SK-N-SH (cell line): ENCODE measurements at regions not wholly inside any gene's neighbourhood (a gene's known extent, or its start where the extent isn't known, plus 50 kb on each side); places are given as distances from the start of the nearest gene placed in this dataset.

Source experiments
- CTCF ChIP-seq: fragments of 200-600 bp; sonication (generic); IDR thresholded peaks from 2 replicates; pipeline ENCODE4 v1.6.1; 2017; ENCODE audit warnings: antibody characterized with exemption, mild to moderate bottlenecking, moderate library complexity
- EZH2phosphoT487 ChIP-seq: fragments of 200-600 bp; sonication (generic); IDR thresholded peaks from 2 replicates; pipeline ENCODE4 v1.6.1; 2017; ENCODE audit warnings: low read depth, mixed run types, mild to moderate bottlenecking, antibody characterized with exemption, moderate library complexity, borderline replicate concordance
- POLR2AphosphoS5 ChIP-seq: IDR thresholded peaks from 2 replicates; pipeline ENCODE4 v1.6.1; 2012; ENCODE audit warnings: low read depth, low read length
- RXRA ChIP-seq: IDR thresholded peaks from 2 replicates; pipeline ENCODE4 v1.4.0; 2012; ENCODE audit warnings: low read depth, mild to moderate bottlenecking, borderline replicate concordance
- ZBTB33 ChIP-seq: IDR thresholded peaks from 2 replicates; pipeline ENCODE4 v1.4.0; 2012; ENCODE audit warnings: low read depth, borderline replicate concordance

- TF ChIP-seq CTCF (no peak), RXRA (no peak), POLR2AphosphoS5 (no peak), EZH2phosphoT487 (no peak), ZBTB33 (no peak)
These were observed 358.3 kb upstream of the SMIM21 start for GRCh38 chr18:75785834-75786233.
